HPDE6-E6E7 (cell line): ENCODE measurements at regions not wholly inside any gene's neighbourhood (a gene's known extent, or its start where the extent isn't known, plus 50 kb on each side); places are given as distances from the start of the nearest gene placed in this dataset.

Source experiments
- DNase-seq: peaks from one replicate; pipeline ENCODE4 v3.0.0; 2011; ENCODE audit warnings: missing footprints; ENCODE audit errors: extremely low spot score

DNA sequence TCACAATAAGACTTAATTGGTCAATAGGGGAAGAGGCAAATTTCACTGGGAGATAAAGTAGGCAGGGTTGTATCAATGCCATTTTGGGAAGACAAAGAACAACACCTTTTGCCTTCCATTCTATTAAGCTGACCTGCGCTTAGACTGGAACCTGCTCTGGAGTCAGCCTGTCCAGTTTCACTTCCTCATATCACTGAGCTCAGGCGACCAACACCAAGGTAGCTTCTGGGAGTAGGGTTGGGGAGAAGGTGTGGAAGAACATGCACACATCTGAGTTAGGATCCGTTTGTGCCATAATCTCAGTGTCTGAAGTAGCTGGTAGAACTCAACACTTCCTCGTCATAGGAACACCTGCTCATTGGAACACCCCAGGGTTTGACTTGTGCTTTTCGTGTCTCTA is 527.4 kb upstream of the IGFBP3 start:
- DNase-seq = no peak

DNA sequence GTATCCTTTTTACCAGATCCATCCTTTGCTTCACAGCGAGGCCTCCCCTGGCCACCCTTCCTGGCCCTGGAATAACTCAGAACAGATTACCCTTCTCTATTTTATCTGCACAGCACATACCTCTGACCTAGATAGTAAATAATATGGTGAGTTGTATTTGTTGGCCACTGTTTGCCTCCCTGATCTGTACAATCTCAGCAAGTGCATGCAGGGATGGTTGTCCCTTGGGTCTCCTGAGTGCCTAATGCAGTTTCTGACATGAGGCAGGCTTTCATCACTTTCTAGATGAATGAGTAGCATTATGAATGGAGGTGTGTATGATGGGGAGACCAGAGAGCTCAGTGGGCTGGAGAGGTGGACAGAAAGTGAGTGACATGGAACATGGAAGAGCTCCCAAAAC is 525.1 kb upstream of the IGFBP3 start:
- no peak for DNase-seq

DNA sequence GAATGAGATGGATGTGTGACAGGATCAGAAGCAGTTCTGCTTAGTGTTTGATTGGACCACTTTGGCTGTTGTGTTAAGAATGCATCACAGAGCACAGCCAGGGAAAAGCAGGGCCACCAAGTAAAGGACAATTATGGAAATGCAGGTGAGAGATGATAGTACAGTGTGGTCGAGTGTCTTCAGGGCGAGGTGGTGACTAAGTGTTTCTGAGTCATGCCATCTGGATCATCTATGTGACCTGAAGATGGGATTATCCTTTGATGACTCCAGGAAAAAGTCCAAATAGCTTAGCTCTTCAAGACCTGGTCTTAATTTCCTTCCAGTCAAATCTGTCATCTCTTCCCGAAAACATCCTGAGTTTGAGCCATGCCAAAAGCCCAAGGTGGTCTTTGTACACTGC is 523.2 kb upstream of the IGFBP3 start:
- no peak for DNase-seq

DNA sequence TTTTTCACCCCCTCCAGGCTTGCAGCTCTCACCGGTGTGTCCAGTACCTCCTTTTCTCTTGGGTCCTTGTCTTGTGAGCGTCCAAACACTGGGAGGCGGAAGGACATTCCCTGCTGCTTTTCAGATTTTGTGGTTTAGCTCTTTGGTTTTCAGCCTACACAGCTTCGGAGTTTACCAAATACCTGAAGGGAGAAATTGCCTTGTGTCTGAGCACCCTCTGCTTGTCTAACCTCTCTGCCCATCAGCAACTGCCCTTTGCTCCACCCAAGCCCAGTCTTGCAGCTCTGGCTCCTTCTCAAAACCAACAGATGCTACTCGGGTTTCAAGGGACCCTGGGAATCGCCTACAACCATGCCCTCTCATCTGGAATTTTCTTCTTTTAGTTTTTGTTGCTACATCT is 519.1 kb upstream of the IGFBP3 start:
- DNase-seq = no peak

DNA sequence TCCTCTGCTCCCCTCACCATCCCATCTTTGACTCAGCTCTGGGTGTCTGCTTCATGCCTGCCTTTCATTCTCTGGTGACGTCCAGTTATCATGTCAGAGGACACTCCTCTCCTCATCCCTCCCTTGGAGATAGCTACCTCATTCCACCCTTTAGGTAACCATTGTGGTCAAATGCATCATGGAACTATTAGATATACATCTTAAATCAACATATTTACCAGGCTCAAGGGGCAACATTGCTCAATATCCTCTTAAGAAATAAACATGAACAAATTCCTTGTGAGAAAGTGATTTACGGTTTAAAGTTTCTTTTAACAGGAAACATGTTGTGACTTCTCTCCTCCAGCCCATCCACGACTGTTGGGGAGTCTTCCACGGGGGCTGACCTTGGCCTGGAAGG is 511.6 kb upstream of the IGFBP3 start:
- DNase-seq = no peak

DNA sequence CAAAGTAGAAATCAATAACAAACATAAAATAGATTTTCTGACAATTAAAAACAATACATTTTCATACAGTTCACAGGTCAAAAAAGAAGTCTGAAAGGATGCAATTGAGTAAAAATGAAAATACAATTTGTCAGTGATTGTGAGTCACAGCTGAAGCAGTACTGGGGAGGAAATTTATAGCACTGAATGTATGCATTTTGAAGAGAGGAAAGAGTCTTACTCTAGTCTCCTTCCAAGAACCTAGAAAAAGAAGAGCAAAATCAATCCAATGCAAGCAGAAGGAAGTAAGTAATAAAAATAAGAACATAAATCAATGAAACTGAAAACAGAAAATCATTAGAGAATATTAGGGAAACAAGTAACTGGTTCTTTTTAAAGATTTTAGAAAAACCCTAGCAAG is 507.2 kb upstream of the IGFBP3 start:
- DNase-seq = no peak

DNA sequence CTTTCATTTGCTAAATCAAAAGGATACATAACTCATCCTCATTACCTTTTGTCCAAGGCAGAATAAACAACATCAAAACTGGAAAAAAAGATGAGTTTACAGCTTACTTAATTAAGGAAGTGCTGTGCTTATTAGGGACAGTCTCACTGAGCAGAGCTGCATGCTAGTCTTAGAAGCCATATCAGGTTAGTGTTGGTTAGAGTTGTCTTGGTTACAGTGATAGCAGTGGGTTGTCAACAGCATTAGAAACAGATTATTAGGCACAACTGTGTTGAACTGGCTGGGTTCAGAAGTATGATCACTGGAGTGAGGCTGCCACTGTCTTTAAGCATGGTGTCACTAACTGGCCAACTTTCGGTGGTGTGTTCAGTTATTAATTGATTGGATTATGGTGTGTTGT is 503.9 kb upstream of the IGFBP3 start:
- no peak for DNase-seq

DNA sequence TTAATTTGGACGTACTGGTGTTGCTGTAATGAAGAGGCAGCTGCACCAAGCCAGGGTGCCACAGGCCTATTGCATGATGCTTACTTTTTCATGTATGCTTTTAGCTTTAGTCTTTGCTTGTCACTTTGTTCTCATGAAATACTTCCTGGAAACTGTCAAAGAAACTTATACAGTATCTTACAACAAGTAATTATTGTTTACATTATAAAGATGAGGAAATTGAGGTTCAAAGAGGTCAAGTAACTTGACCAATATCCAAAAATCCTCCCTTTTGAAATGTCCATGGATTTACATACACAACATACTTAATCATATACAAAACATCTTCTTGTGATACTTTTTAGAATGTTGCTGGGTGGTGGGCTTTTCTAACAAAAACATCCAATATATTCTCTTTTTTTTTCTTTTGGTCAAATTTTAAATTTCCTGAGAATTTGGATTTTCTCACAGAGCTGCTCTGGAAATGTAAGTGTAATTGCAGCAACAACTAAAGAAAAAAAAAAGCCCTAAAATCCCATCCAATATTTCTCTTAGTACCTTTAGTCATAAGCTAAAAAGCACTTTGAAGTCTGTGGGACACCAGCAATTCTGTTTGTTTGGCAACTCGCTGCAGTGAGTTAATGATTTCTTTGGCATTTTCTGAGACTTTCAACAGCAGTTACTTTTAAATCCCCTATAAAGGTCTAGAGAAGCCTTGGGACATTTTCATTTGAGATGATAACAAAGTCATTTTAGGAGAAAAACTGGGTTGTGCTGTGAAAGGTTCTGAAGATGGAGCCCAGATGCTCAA is 500.6 kb upstream of the IGFBP3 start:
- DNase-seq = no peak

DNA sequence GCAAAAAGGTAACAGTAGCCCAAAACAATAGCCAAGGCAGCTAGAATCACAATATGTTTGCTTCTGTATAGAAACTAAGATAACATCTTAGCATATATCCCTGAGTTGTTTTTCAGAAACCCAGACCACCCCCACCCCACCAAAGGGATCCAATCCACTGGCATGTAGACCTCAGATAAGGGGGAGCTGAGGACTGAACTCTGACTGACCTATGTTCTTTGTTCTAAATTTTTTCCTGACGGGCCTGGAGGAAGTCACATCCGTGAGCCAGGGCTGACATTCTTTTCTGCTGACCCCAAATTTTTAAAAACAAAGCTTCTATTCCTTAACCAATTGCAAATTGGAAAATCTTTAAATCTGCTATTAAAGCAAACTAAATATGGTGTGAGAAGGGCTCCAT is 493.9 kb upstream of the IGFBP3 start:
- DNase-seq = no peak

DNA sequence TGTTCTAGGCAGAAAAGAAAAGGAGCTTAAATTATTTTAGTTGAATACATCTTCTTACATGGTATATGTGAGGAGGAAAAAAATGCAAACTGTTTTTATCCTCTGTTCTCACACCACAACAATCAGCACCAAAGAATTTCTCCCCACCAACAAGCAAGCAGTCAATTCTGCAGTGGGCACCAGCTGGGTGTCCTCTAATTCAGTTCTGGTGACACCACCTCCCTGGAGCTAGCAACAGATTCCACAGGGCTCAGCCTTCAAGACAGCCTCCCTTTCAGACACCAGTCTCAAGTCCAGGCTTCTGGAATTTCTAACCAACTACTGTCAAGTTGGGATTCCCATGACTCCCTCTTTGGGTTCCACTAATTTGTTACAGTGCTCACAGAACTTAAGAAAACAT is 490.2 kb upstream of the IGFBP3 start:
- DNase-seq = no peak

DNA sequence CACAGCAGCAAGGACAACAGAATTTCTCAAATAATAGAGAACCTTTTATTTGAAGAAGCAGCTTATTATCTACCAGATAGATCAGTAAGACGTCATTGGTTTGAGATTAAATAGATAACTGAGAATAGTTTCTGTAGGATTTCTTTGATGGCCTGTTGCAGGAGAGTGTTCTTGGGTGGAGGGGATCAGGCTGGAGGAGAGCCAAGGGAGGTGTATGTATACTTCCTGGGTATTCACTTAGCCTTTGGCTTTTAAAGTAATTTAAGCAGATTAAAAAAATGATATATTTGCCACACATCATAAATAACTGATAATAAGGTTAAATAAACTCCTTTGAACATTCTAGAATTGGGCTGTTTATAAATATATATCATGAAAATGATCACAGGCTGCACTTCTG is 486.1 kb upstream of the IGFBP3 start:
- no peak for DNase-seq

DNA sequence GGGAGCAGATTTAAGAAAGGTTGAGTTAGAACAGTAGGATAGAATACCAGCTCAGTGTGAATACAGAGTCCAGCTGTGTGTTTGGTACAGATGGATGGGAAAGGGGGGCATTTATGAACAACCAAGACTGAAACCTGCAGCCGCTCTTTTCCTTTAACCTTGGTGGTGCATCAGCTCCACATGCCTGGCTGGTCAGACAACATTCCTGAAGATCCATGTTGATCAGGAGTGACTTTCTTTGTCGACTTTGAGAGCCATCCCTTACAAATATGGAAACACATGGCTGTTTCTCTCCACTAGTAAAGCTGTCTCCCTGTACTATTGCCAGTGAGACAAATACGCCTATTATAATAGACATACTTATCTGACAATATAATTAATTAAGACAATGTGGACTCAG is 476.5 kb upstream of the IGFBP3 start:
- DNase-seq = no peak

DNA sequence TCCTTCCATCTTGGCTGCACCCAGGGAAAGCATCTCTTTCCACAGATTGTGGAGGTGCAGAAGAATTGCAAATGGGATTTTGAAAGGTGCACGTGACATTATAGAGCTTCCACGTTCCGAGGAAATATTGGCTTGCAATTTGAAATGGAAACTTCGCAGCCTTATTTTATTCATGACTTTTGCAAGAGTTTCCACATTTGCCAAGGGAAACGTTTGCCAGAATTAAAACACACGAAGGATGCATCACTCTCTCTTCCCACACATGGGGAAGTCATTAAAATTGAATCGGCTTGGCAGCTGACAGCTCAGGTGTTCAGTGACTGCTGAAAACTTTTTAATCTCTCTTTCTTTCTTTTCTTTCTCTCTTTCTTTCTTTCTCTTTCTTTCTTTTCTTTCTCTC is 475.4 kb upstream of the IGFBP3 start:
- no peak for DNase-seq

DNA sequence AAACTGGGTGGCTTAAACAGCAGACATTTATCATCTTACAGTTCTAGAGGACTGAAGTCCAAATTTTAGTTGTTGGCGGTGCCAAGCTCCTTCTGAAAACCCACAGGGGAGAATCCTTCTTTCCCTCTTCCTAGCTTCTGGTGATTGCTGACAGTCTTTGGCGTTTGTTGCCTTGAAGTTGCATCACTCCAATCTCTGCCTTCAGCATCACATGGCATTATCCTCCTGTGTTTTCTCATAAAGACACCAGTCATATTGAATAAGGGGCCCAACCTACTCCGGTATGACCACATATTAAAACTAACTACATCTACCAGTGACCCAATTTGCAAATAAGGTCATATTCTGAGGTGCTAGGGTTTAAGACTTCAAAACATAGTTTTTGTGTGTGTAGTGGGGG is 472.1 kb upstream of the IGFBP3 start:
- no peak for DNase-seq

DNA sequence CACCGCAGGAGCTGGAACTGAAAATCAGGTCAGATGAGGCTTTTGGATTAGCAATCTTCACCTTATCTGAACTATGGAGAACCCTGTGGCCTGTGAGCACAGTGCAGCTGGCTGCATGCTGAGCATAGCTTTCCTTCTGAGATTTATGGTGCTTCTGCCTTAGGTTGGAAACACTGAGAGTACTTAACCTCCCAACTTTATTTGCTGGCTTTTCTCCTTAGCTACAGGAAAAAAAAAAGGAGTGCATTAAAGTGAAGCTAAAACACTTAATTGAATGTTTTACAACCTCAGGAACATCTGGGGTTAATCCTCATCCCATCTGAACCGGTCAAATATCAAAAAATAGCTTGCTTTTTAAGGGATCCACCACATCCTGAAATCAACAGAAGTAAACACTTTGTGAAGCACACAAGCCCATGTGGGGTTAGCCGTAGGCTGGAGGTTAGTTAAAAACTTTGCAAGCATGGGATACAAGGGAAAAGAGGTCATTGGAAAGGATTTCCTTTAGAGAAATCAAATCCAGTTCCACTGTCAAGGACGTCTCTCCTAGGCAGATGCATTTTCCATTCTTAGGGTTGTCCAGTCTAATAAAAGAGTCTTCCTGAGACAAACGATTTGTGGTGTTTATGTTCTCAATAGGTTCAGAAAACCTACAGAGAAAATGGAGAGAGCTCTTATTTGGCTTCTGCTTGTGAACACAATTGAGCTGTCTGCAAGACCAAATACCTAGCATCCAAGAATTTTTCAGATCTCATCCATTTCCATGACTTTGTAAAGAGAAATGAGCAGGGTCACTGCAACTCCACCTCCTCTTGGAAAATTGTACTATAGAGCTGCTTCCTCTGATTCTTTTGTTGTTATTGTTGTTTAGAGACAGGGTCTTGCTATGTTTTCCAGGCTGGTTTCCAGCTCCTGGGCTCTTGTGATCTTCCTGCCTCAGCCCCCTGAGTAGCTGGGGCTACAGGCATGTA is 470.4 kb upstream of the IGFBP3 start:
- no peak for DNase-seq

DNA sequence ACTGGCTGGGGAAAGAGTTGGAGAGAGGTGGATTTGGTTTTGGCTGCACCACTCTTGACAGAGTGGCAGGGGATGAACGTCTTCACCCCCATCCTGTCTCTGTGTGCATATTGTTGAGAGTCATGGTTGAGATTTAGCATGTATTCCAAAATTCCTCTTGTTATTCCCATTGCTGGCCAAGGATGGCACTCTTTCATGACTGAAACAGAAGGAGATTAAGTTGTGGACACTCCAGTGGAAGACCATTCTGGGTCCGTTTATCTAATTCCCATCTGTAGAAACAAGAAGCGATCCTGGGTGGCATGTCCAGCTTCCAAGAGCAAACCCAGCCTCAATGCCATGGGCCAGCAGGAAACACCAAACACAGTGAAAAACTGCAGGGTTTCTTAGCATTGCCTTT is 469.0 kb upstream of the IGFBP3 start:
- DNase-seq = no peak

DNA sequence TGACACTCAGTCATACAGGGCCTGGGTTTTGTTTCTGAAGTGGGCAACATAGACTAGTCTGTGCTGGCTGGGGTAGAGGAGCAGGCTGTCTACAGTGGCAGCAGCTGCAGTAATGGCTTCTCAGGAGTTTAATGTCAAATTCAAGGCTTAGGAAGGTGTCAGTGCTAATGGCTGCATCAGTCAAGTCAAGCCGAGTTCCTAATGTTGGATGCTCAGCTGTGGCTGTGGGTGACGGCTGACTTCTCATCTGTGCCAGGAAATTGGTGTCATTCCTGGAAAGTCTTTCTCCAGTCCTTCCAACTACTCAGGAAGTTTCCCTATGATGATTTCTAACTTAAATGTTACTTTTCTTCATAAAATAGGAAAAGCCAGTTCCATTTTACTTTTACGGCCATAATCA is 468.1 kb upstream of the IGFBP3 start:
- no peak for DNase-seq

DNA sequence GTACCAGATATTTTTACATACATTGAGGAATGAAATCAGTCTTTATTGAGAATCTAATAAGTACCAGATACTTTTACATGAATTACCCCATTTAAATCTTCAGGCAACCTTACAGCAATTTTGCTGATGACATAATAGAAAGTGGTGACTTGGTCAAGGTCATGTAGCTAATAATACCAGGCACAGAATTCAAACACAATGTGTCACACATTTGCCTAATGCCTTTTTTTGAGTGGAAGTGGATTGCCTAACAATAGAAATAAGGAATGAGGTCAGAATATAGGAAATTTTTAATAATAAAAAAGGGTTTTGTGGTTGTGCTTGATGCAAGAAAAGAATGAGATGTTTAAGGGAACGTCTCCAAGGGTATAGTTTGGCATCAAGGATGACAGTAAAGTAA is 466.6 kb upstream of the IGFBP3 start:
- no peak for DNase-seq

DNA sequence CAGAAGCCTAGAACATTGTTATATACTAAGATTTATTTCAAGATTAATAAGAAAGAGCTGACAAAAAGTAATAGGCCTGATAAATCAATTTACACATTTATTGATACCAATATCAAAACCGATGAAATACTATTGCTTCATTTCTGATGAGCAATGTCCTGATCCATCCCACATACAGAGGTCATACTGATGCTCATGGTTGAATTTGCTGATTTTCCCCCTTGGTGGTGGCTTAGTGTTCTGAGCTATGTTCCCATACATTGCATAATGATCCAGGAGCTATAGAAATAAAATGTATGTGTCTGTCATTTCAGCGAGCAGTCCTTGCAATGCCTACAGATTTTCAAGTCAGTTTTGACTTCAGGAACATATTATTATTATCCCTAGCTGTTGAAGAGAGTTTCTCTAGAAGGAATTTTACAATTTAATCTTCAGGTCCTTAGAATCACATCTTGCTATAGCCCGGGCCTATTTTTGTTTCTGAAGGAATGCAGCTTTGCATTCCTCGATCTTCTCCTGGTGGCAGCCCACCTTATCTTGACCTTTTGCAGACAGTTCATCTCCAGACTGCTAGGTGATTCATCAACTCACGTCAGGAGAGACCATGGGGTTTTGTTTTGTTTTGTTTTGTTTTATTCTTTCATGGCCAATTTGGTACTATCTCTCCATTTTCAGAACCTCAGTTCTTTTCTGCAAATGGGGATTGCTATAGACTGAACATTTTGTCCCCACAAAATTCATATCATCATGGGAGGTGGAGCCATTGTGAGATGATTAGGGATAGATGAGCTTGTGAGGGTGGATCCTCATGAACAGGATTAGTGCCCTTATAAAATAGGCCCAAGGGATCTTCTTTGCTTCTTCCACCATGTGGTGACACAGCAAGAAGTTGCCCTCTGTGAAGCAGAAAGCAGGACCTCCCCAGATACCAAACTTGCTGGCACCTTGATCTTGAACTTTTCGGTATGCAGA is 465.6 kb upstream of the IGFBP3 start:
- DNase-seq = no peak

DNA sequence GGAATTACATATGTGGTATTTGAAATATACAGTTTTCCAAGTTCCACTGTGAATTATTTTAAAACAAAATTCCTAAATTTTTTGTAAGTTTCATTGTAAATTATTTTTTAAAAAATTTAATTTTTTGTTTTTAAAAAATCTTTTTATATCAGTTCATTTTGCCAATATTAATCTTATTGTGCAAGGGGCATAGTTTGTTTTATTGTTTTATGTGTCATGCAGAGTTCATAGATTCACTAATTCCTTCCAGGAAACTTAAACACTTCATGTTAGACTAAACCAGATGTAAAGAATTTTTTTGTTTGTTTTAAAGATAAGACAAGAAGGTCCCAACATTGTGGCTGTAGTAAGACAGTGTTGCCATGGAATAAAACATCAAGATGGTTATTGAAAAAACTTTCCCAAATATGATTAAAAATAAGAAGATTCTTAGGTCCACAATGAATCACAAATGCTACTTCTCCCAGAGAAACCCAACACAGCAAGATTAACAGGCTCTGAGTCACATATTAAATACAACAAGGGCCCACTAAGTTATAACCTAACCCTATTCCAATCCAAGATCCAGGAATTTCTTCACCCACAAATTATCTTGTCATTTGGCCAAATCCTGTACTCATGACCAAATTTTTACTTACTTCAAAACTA is 464.7 kb upstream of the IGFBP3 start:
- peak; percentile 21 for DNase-seq

DNA sequence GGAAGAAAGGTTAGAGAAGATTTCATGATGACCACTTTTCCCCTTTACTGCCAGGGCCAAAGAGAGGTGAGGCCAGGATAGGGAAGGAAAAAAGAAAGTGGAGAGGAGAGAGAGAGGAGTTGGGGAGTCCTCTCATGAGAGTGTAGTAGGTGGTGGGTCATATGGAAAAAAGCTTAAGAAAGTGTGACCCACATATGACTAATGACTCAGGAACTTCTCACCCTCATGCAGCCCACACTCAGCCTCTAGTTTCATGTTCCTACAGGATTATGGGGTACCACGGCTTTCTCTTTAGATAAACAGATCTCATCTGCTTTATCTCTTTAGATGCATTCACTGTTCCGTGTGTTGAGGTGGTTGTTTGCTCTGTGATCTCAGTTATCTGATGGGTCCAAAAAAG is 462.5 kb upstream of the IGFBP3 start:
- no peak for DNase-seq
